GM12891 (cell line): ENCODE measurements at regions not wholly inside any gene's neighbourhood (a gene's known extent, or its start where the extent isn't known, plus 50 kb on each side); places are given as distances from the start of the nearest gene placed in this dataset.
"Not testable (repeated sequence)": the region's sequence is repeated elsewhere in the genome, so short reads cannot be mapped to it uniquely, and the experiment has no call there.

Source experiments
- DNase-seq: peaks from one replicate; pipeline ENCODE4 v3.0.0; 2011; ENCODE audit warnings: low spot score; ENCODE audit not compliant: insufficient read length
- FAIRE-seq: peaks from 2 replicates; lab custom pipeline; 2011; peaks lifted over from hg19 to GRCh38; lab: Jason Lieb, UNC
- PAX5 ChIP-seq: IDR thresholded peaks from 2 replicates; pipeline ENCODE4 v1.6.1; 2011; ENCODE audit warnings: low read length, moderate library complexity, mild to moderate bottlenecking; ENCODE audit not compliant: insufficient read depth, severe bottlenecking
- POLR2A ChIP-seq: IDR thresholded peaks from 2 replicates; pipeline ENCODE4 v1.6.1; 2011; ENCODE audit warnings: low read depth, low read length, control low read depth
- POLR2AphosphoS5 ChIP-seq: IDR thresholded peaks from 2 replicates; pipeline ENCODE4 v1.6.1; 2011; ENCODE audit warnings: low read depth, low read length, control low read depth
- POU2F2 ChIP-seq: IDR thresholded peaks from 2 replicates; pipeline ENCODE4 v1.6.1; 2011; ENCODE audit warnings: low read depth, mild to moderate bottlenecking, control low read depth, low read length, moderate library complexity
- SPI1 ChIP-seq: IDR thresholded peaks from 2 replicates; pipeline ENCODE4 v1.6.1; 2011; ENCODE audit warnings: low read depth, low read length, control low read depth
- TAF1 ChIP-seq: IDR thresholded peaks from 2 replicates; pipeline ENCODE4 v1.6.1; 2011; ENCODE audit warnings: low read depth, low read length, control low read depth

- DNase-seq (no peak), FAIRE-seq (no peak)
- no peak for TF ChIP-seq POU2F2
- TF ChIP-seq SPI1 = no peak
- TF ChIP-seq POLR2AphosphoS5 = no peak
These were observed 110.8 kb downstream of the PCSK1 start for GRCh38 chr5:96322217-96322616.

GRCh38 chr5:96321345-96321744, 111.7 kb downstream of the PCSK1 start:
- no peak for DNase-seq
- FAIRE-seq = no peak
- no peak for TF ChIP-seq PAX5
- no peak for TF ChIP-seq POU2F2
- no peak for TF ChIP-seq TAF1
- no peak for TF ChIP-seq POLR2AphosphoS5
- no peak for TF ChIP-seq SPI1
- no peak for TF ChIP-seq POLR2A

- FAIRE-seq (no peak), DNase-seq (no peak)
- TF ChIP-seq POLR2AphosphoS5 = no peak
- TF ChIP-seq SPI1 = no peak
- TF ChIP-seq PAX5 = no peak
- no peak for TF ChIP-seq POLR2A
- no peak for TF ChIP-seq POU2F2
- no peak for TF ChIP-seq TAF1
These were observed 112.3 kb downstream of the PCSK1 start for GRCh38 chr5:96320797-96321196.

GRCh38 chr5:96319981-96320739, 112.9 kb downstream of the PCSK1 start:
- DNase-seq, FAIRE-seq: not testable (repeated sequence)

- no peak for DNase-seq
- no peak for FAIRE-seq
- TF ChIP-seq POU2F2 (no peak), POLR2AphosphoS5 (no peak), TAF1 (no peak), PAX5 (no peak), POLR2A (no peak), SPI1 (no peak)
These were observed 114.4 kb downstream of the PCSK1 start for GRCh38 chr5:96318569-96319110.

- no peak for DNase-seq
- TF ChIP-seq POLR2AphosphoS5 (no peak), PAX5 (no peak), POU2F2 (no peak), POLR2A (no peak), SPI1 (no peak), TAF1 (no peak)
- FAIRE-seq = no peak
These were observed 115.1 kb downstream of the PCSK1 start for GRCh38 chr5:96317945-96318344.

GRCh38 chr5:96316487-96316886, 116.6 kb downstream of the PCSK1 start:
- FAIRE-seq (no peak), DNase-seq (no peak)
- TF ChIP-seq POLR2A (no peak), POLR2AphosphoS5 (no peak), TAF1 (no peak)

- no peak for FAIRE-seq
- no peak for DNase-seq
- TF ChIP-seq PAX5 (no peak), POU2F2 (no peak), POLR2A (no peak), SPI1 (no peak), POLR2AphosphoS5 (no peak), TAF1 (no peak)
These were observed 117.0 kb downstream of the PCSK1 start for GRCh38 chr5:96316017-96316416.

GRCh38 chr5:96315431-96315830, 117.6 kb downstream of the PCSK1 start:
- DNase-seq (no peak), FAIRE-seq (no peak)
- no peak for TF ChIP-seq POU2F2
- peak; percentile 66 for TF ChIP-seq SPI1

- DNase-seq (no peak), FAIRE-seq (no peak)
- no peak for TF ChIP-seq POLR2AphosphoS5
- TF ChIP-seq POLR2A = no peak
- TF ChIP-seq TAF1 = no peak
- TF ChIP-seq PAX5 = no peak
- TF ChIP-seq SPI1 = no peak
- no peak for TF ChIP-seq POU2F2
These were observed 120.7 kb downstream of the PCSK1 start for GRCh38 chr5:96312383-96312782.

- DNase-seq, FAIRE-seq: not testable (repeated sequence)
These were observed 126.0 kb downstream of the PCSK1 start for GRCh38 chr5:96307047-96307446.
